HG02884 (cell line): ENCODE measurements at regions not wholly inside any gene's neighbourhood (a gene's known extent, or its start where the extent isn't known, plus 50 kb on each side); places are given as distances from the start of the nearest gene placed in this dataset.
A peak's percentile ranks its signal among the peaks of the same experiment; 100 is the strongest.

ENCODE experiments used
- ATAC-seq: cut with Tn5 transposase; IDR thresholded peaks from one replicate; pipeline ENCODE4 v1.9.1; 2021; ENCODE audit warnings: mild to moderate bottlenecking, moderate library complexity; ENCODE audit not compliant: unreplicated experiment

- no peak for ATAC-seq
Observed at GRCh38 chr15:59953392-59953883, 50.7 kb upstream of the FOXB1 start.

GRCh38 chr15:59952960-59953359 is 51.2 kb upstream of the FOXB1 start:
- no peak for ATAC-seq

GRCh38 chr15:59950603-59951388 is 53.3 kb upstream of the FOXB1 start:
- no peak for ATAC-seq

- ATAC-seq = no peak
Observed at GRCh38 chr15:59948924-59949613, 55.0 kb upstream of the FOXB1 start.

- ATAC-seq = no peak
Observed at GRCh38 chr15:59946084-59946483, 58.0 kb upstream of the FOXB1 start.

GRCh38 chr15:59945036-59945435 is 59.1 kb upstream of the FOXB1 start:
- no peak for ATAC-seq

- no peak for ATAC-seq
Observed at GRCh38 chr15:59941612-59942011, 62.5 kb upstream of the FOXB1 start.

- ATAC-seq = no peak
Observed at GRCh38 chr15:59940928-59941327, 63.2 kb upstream of the FOXB1 start.

GRCh38 chr15:59940456-59940855 is 63.7 kb upstream of the FOXB1 start:
- no peak for ATAC-seq

- no peak for ATAC-seq
Observed at GRCh38 chr15:59936741-59937140, 67.4 kb upstream of the FOXB1 start.

- no peak for ATAC-seq
Observed at GRCh38 chr15:59933607-59934006, 70.5 kb upstream of the FOXB1 start.

GRCh38 chr15:59931646-59932261 is 72.4 kb upstream of the FOXB1 start:
- ATAC-seq = no peak

GRCh38 chr15:59924812-59925522 is 79.1 kb upstream of the FOXB1 start:
- ATAC-seq = no peak

- no peak for ATAC-seq
Observed at GRCh38 chr15:59924096-59924495, 80.0 kb upstream of the FOXB1 start.

GRCh38 chr15:59923508-59923907 is 80.6 kb upstream of the FOXB1 start:
- ATAC-seq = no peak

GRCh38 chr15:59918994-59919951 is 84.8 kb upstream of the FOXB1 start:
- ATAC-seq = peak; percentile 89

GRCh38 chr15:59917504-59918157 is 86.5 kb upstream of the FOXB1 start:
- ATAC-seq = peak; percentile 71

- no peak for ATAC-seq
Observed at GRCh38 chr15:59906046-59906445, 98.1 kb upstream of the FOXB1 start.

GRCh38 chr15:59905176-59905575 is 98.9 kb upstream of the FOXB1 start:
- ATAC-seq = no peak
